ENCODE measurements at regions not wholly inside any gene's neighbourhood (a gene's known extent, or its start where the extent isn't known, plus 50 kb on each side); places are given as distances from the start of the nearest gene placed in this dataset.

DNA sequence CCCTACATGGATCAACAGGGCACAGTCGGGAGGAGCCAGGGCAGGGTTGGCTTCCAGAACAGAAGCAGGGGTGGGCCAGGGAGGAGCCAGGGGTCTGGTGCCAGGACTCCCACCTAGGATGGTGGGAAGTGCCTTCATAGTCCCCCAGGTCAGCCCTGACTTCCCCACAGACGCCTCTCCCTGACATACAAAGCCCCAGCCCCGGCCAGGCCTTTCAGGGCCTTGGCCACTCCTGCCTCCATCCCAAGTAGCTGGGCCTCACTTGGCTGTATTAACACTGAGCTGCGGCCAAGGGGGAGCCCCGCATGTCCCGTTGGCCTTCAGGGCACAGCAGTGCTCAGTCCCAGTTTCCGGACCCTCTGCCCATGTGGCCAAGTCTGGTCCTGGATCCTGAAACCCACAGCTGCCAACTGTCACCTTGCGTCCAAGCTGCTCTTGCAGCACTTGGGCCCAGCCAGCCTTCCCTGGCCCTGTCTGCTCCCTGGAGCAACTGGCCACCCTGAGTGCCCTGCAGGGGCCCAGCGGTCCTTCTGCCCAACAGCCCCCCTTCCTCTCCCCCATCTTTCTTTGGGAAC is 627.8 kb downstream of the MATN1 start:
- TF ChIP-seq, protein P1, sequence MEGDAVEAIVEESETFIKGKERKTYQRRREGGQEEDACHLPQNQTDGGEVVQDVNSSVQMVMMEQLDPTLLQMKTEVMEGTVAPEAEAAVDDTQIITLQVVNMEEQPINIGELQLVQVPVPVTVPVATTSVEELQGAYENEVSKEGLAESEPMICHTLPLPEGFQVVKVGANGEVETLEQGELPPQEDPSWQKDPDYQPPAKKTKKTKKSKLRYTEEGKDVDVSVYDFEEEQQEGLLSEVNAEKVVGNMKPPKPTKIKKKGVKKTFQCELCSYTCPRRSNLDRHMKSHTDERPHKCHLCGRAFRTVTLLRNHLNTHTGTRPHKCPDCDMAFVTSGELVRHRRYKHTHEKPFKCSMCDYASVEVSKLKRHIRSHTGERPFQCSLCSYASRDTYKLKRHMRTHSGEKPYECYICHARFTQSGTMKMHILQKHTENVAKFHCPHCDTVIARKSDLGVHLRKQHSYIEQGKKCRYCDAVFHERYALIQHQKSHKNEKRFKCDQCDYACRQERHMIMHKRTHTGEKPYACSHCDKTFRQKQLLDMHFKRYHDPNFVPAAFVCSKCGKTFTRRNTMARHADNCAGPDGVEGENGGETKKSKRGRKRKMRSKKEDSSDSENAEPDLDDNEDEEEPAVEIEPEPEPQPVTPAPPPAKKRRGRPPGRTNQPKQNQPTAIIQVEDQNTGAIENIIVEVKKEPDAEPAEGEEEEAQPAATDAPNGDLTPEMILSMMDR (IDR thresholded peaks at IDR 0.05 in 4 of 5, conservative IDR thresholded peaks at IDR 0.05 in 1 of 5), result no peak
- no peak for TF ChIP-seq POLR2A (IDR thresholded peaks at IDR 0.05)

Data from gastrocnemius medialis (tissue), 4 donors.